GM12873 (cell line): ENCODE measurements at regions not wholly inside any gene's neighbourhood (a gene's known extent, or its start where the extent isn't known, plus 50 kb on each side); places are given as distances from the start of the nearest gene placed in this dataset.

ENCODE experiments used
- TF ChIP-seq, protein P1 (sequence below): IDR thresholded peaks from 2 replicates; pipeline ENCODE4 v1.5.1; 2012; ENCODE audit warnings: low read depth, mild to moderate bottlenecking, moderate library complexity, low read length, control low read depth; ENCODE audit not compliant: insufficient read depth; ENCODE audit errors: missing control alignments

GRCh38 chr7:135842446-135843179 lies 94.0 kb upstream of the FAM180A start:
- TF ChIP-seq, protein P1, sequence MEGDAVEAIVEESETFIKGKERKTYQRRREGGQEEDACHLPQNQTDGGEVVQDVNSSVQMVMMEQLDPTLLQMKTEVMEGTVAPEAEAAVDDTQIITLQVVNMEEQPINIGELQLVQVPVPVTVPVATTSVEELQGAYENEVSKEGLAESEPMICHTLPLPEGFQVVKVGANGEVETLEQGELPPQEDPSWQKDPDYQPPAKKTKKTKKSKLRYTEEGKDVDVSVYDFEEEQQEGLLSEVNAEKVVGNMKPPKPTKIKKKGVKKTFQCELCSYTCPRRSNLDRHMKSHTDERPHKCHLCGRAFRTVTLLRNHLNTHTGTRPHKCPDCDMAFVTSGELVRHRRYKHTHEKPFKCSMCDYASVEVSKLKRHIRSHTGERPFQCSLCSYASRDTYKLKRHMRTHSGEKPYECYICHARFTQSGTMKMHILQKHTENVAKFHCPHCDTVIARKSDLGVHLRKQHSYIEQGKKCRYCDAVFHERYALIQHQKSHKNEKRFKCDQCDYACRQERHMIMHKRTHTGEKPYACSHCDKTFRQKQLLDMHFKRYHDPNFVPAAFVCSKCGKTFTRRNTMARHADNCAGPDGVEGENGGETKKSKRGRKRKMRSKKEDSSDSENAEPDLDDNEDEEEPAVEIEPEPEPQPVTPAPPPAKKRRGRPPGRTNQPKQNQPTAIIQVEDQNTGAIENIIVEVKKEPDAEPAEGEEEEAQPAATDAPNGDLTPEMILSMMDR = no peak

GRCh38 chr7:135840591-135840990 lies 92.0 kb upstream of the FAM180A start:
- TF ChIP-seq, protein P1 = no peak

DNA sequence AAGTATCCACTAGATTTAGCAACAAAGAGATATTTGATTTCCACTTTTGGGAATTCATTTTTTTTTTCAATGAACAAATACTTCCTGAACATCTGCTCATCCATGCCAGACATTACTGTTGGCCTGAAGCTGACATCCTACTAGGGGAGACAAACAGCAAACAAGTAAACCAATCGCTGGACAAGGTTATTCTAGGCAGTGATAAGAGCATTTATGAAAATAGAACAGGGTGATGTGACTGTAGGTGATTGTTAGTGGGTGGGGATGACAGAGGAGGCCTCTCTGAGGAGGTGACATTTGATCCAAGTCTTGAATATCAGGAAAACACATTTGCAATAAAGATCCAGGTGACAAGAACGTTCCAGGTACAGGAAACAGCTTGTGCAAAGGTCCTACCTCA lies 89.1 kb upstream of the FAM180A start:
- TF ChIP-seq, protein P1 = no peak

DNA sequence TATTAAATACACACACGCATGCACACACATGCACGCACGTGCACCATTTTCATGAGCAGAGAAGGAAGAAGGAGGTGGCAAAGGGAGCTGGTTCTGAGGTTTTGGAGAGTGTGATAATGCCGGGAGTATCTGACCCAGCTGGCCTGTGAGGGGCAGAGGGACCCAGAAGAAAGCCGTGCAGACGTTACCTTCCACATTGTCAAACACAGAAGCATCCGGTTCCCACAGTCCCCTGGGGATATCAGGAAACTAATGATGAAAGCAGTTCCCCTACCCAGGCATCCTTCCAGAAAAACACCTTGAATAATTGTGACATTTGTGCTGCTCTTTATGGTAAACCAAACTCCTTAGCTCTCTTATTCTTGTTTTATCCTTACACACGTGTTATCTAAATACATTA lies 85.7 kb upstream of the FAM180A start:
- TF ChIP-seq, protein P1 = no peak

DNA sequence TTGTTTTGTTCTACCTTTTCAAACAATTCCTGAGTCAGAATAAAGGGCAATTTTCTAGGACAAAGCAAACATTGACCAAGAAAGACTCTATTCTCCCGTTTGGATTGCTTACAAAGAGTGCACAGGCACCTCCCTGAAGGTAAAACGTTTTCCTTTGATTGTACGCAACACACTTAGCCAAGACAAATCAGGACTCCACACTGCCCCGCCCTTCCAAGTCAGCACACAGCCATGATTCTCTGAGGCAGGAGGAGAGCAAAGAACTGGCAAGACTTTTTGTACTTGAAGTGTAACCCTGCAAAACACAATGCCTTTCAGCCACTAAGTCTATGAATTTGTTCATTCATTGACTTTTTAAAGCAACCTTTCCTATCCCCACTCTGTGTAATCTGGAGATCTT lies 85.0 kb upstream of the FAM180A start:
- TF ChIP-seq, protein P1 = no peak

GRCh38 chr7:135831455-135832195 lies 83.0 kb upstream of the FAM180A start:
- TF ChIP-seq, protein P1 = no peak

DNA sequence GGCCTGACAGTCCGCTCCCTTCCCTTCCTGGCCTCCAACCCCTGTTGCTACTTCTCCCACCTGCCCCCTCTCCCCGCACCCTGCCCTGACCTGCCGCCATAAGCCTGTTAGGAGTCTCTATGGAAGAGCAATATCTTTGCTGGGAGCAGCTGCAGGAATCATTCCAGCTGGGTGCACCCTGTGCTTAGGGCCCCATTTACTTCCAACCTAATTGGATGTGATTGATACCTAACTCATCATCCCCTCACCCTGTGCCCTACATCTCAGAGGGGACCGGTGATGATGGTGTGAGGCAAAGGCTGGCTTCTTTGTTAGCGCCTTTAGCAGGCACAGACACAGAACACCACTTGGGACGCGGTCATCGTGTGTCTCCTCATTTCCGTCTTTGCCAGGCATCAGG lies 80.0 kb upstream of the FAM180A start:
- TF ChIP-seq, protein P1 = no peak
